Chondrocyte (in vitro differentiated cells): ENCODE measurements at regions not wholly inside any gene's neighbourhood (a gene's known extent, or its start where the extent isn't known, plus 50 kb on each side); places are given as distances from the start of the nearest gene placed in this dataset.

Experiments
- DNase-seq: peaks from one replicate; pipeline ENCODE4 v3.0.0; 2021; ENCODE audit warnings: mixed read lengths, low spot score
- H3K27ac Mint-ChIP-seq: one replicate; pipeline ENCODE4 v1.8.0; 2021; ENCODE audit warnings: mild to moderate bottlenecking, moderate library complexity, mixed read lengths; ENCODE audit not compliant: unreplicated experiment
- H3K27me3 Mint-ChIP-seq: 2 replicates; pipeline ENCODE4 v1.8.0; 2021; ENCODE audit warnings: low read depth, mixed read lengths
- H3K36me3 Mint-ChIP-seq: 2 replicates; pipeline ENCODE4 v1.8.0; 2021; ENCODE audit warnings: low read depth, mixed read lengths
- H3K4me1 Mint-ChIP-seq: 2 replicates; pipeline ENCODE4 v1.8.0; 2021; ENCODE audit warnings: low read depth, mild to moderate bottlenecking, mixed read lengths
- H3K4me3 Mint-ChIP-seq: one replicate; pipeline ENCODE4 v1.8.0; 2021; ENCODE audit warnings: mild to moderate bottlenecking, moderate library complexity, mixed read lengths; ENCODE audit not compliant: unreplicated experiment
- H3K9me3 Mint-ChIP-seq: 2 replicates; pipeline ENCODE4 v1.8.0; 2021; ENCODE audit warnings: low read depth, mixed read lengths
- CTCF ChIP-seq: fragments of 200-600 bp; sonication (generic); IDR thresholded peaks from 2 replicates; pipeline ENCODE4 v1.5.0; 2021; ENCODE audit warnings: antibody characterized with exemption, mild to moderate bottlenecking, moderate library complexity

GRCh38 chr15:39456159-39456558 lies 124.7 kb upstream of the THBS1 start:
- Mint-ChIP-seq H3K9me3 (no peaks in the 10 kb centered on the region), H3K36me3 (no peaks in the 10 kb centered on the region), H3K4me1 (peaks cover 20% of the 10 kb centered on the region), H3K27ac (no peak overlapping the region), H3K4me3 (no peak overlapping the region), H3K27me3 (no peaks in the 10 kb centered on the region)
- no peak for TF ChIP-seq CTCF
- DNase-seq: no peak

GRCh38 chr15:39456582-39457330 lies 124.1 kb upstream of the THBS1 start:
- Mint-ChIP-seq H3K9me3 (peaks cover 1% of the 10 kb centered on the region), H3K36me3 (no peaks in the 10 kb centered on the region), H3K27ac (no peak overlapping the region), H3K27me3 (no peaks in the 10 kb centered on the region), H3K4me3 (no peak overlapping the region), H3K4me1 (peaks cover 26% of the 10 kb centered on the region)
- TF ChIP-seq CTCF: no peak
- DNase-seq: no peak

GRCh38 chr15:39458131-39458530 lies 122.7 kb upstream of the THBS1 start:
- no peak for TF ChIP-seq CTCF
- no peak for DNase-seq
- no peaks in the 10 kb centered on the region for H3K27me3 Mint-ChIP-seq
- H3K9me3 Mint-ChIP-seq: peaks cover 10% of the 10 kb centered on the region
- H3K36me3 Mint-ChIP-seq: no peaks in the 10 kb centered on the region
- peaks cover 40% of the 10 kb centered on the region for H3K4me1 Mint-ChIP-seq
- no peak overlapping the region for H3K27ac Mint-ChIP-seq
- H3K4me3 Mint-ChIP-seq: no peak overlapping the region

GRCh38 chr15:39459548-39459947 lies 121.3 kb upstream of the THBS1 start:
- Mint-ChIP-seq H3K27ac (no peak overlapping the region), H3K4me1 (peaks cover 40% of the 10 kb centered on the region), H3K9me3 (peaks cover 18% of the 10 kb centered on the region), H3K27me3 (no peaks in the 10 kb centered on the region), H3K4me3 (no peak overlapping the region), H3K36me3 (peaks cover 2% of the 10 kb centered on the region)
- no peak for DNase-seq
- no peak for TF ChIP-seq CTCF

- H3K4me1 Mint-ChIP-seq: peaks cover 29% of the 10 kb centered on the region
Observed at GRCh38 chr15:39460748-39461147, 120.1 kb upstream of the THBS1 start.

More at GRCh38 chr15:39460748-39461147, 120.1 kb upstream of the THBS1 start:
- Mint-ChIP-seq H3K27me3 (no peaks in the 10 kb centered on the region), H3K4me3 (no peak overlapping the region), H3K27ac (no peak overlapping the region), H3K9me3 (peaks cover 18% of the 10 kb centered on the region), H3K36me3 (peaks cover 2% of the 10 kb centered on the region)
- TF ChIP-seq CTCF: no peak
- no peak for DNase-seq
